ENCODE measurements at regions not wholly inside any gene's neighbourhood (a gene's known extent, or its start where the extent isn't known, plus 50 kb on each side); places are given as distances from the start of the nearest gene placed in this dataset.

GRCh38 chr18:41024792-41025191, 930.2 kb upstream of the PIK3C3 start:
- no peak for TF ChIP-seq SUZ12 (IDR thresholded peaks at IDR 0.05; ENCODE audit: extremely low read depth, insufficient read depth, insufficient read length)
- no peak for TF ChIP-seq ZNF274 (IDR thresholded peaks at IDR 0.05; ENCODE audit: low read depth, low read length)

Measured in NT2/D1 (cell line).